Smooth muscle cell (in vitro differentiated cells): ENCODE measurements at regions not wholly inside any gene's neighbourhood (a gene's known extent, or its start where the extent isn't known, plus 50 kb on each side); places are given as distances from the start of the nearest gene placed in this dataset.
"Not testable (repeated sequence)": the region's sequence is repeated elsewhere in the genome, so short reads cannot be mapped to it uniquely, and the experiment has no call there.

Source experiments
- DNase-seq: peaks from one replicate; lab custom pipeline; 2025; ENCODE audit not compliant: unreplicated experiment; lab: John Stamatoyannopoulos, UW
- H2AFZ ChIP-seq: fragments of 200-600 bp; sonication (generic); 2 replicates; pipeline ENCODE4 v1.6.0; 2016; ENCODE audit warnings: antibody characterized with exemption, low read depth, mild to moderate bottlenecking
- H3F3A ChIP-seq: fragments of 200-600 bp; sonication (generic); 2 replicates; pipeline ENCODE4 v1.6.0; 2017; ENCODE audit warnings: antibody characterized with exemption, low read depth
- H3K27ac ChIP-seq: fragments of 200-600 bp; sonication (generic); 2 replicates; pipeline ENCODE4 v1.5.1; 2016; ENCODE audit warnings: low read depth, mild to moderate bottlenecking
- H3K27me3 ChIP-seq: fragments of 200-600 bp; sonication (generic); 2 replicates; pipeline ENCODE4 v1.6.1; 2016; ENCODE audit warnings: low read depth, mild to moderate bottlenecking
- H3K36me3 ChIP-seq: fragments of 200-600 bp; sonication (generic); 2 replicates; pipeline ENCODE4 v1.5.1; 2016; ENCODE audit warnings: low read depth
- H3K4me1 ChIP-seq: fragments of 200-600 bp; sonication (generic); 2 replicates; pipeline ENCODE4 v1.5.1; 2016; ENCODE audit warnings: low read depth
- H3K4me2 ChIP-seq: fragments of 200-600 bp; sonication (generic); 2 replicates; pipeline ENCODE4 v1.6.0; 2016; ENCODE audit warnings: mild to moderate bottlenecking
- H3K4me3 ChIP-seq: fragments of 200-600 bp; sonication (generic); 2 replicates; pipeline ENCODE4 v1.5.1; 2016; ENCODE audit warnings: mild to moderate bottlenecking
- H3K79me2 ChIP-seq: fragments of 200-600 bp; sonication (generic); 2 replicates; pipeline ENCODE4 v1.6.0; 2016; ENCODE audit warnings: low read depth, mild to moderate bottlenecking
- H3K9ac ChIP-seq: fragments of 200-600 bp; sonication (generic); 2 replicates; pipeline ENCODE4 v1.6.0; 2016; ENCODE audit warnings: low read depth
- H3K9me3 ChIP-seq: fragments of 200-600 bp; sonication (generic); replicated peaks from 2 replicates; pipeline ENCODE4 v1.5.1; 2016; ENCODE audit warnings: low read depth
- H4K20me1 ChIP-seq: fragments of 200-600 bp; sonication (generic); 2 replicates; pipeline ENCODE4 v1.6.0; 2016; ENCODE audit warnings: low read depth
- CTCF ChIP-seq: fragments of 200-600 bp; sonication (generic); IDR thresholded peaks from 2 replicates; pipeline ENCODE4 v1.5.1; 2017; ENCODE audit warnings: borderline replicate concordance, mild to moderate bottlenecking, antibody characterized with exemption; ENCODE audit not compliant: insufficient read depth, poor library complexity, severe bottlenecking
- WGBS: methylation state at CpG from one replicate; pipeline ENCODE4 v1.1.7; 2016; ENCODE audit warnings: low lambda C conversion rate; 5-methylcytosine and 5-hydroxymethylcytosine counted together

- no peaks in the 10 kb centered on the region for H3K27me3 ChIP-seq
- H3K27ac ChIP-seq: no peak overlapping the region
- no peaks in the 10 kb centered on the region for H3K36me3 ChIP-seq
- H2AFZ ChIP-seq: no peak overlapping the region
- H3K4me3 ChIP-seq: no peak overlapping the region
- TF ChIP-seq CTCF: no peak
- no peaks in the 10 kb centered on the region for H4K20me1 ChIP-seq
- no peaks in the 10 kb centered on the region for H3F3A ChIP-seq
- no peak for DNase-seq
- H3K9me3 ChIP-seq: peaks cover 4% of the 10 kb centered on the region
- H3K4me2 ChIP-seq: no peak overlapping the region
- H3K9ac ChIP-seq: no peak overlapping the region
- no peaks in the 10 kb centered on the region for H3K4me1 ChIP-seq
- no peaks in the 10 kb centered on the region for H3K79me2 ChIP-seq
- WGBS: 57% methylated on average over 4 of the region's 4 CpGs
These were observed 68.0 kb upstream of the ZNF157 start for GRCh38 chrX:47302396-47302795.

- WGBS: 65% methylated on average over 7 of the region's 7 CpGs
- not testable (repeated sequence) for DNase-seq, H4K20me1 ChIP-seq
These were observed 63.8 kb upstream of the ZNF157 start for GRCh38 chrX:47306471-47307023.

GRCh38 chrX:47311932-47312774, 58.2 kb upstream of the ZNF157 start:
- H3K36me3 ChIP-seq: no peaks in the 10 kb centered on the region
- no peak overlapping the region for H3K4me2 ChIP-seq
- no peak overlapping the region for H3K4me3 ChIP-seq
- H3F3A ChIP-seq: no peaks in the 10 kb centered on the region
- TF ChIP-seq CTCF: peak; percentile 26
- H3K27ac ChIP-seq: no peak overlapping the region
- 57% methylated on average over 19 of the region's 19 CpGs for WGBS
- no peaks in the 10 kb centered on the region for H3K27me3 ChIP-seq
- no peaks in the 10 kb centered on the region for H3K9me3 ChIP-seq
- no peak overlapping the region for H3K9ac ChIP-seq
- no peaks in the 10 kb centered on the region for H3K4me1 ChIP-seq
- H2AFZ ChIP-seq: no peak overlapping the region
- DNase-seq: no peak
- H3K79me2 ChIP-seq: no peaks in the 10 kb centered on the region
- H4K20me1 ChIP-seq: no peaks in the 10 kb centered on the region

More at GRCh38 chrX:47306471-47307023, 63.8 kb upstream of the ZNF157 start:
- not testable (repeated sequence) for H3K4me2 ChIP-seq, H3K9me3 ChIP-seq, H2AFZ ChIP-seq, H3K9ac ChIP-seq, H3K79me2 ChIP-seq, H3K27me3 ChIP-seq, H3K4me3 ChIP-seq, H3K4me1 ChIP-seq, H3K27ac ChIP-seq, H3F3A ChIP-seq, H3K36me3 ChIP-seq

- no peaks in the 10 kb centered on the region for H3F3A ChIP-seq
- WGBS: 71% methylated on average over 5 of the region's 5 CpGs
- H3K27me3 ChIP-seq: no peaks in the 10 kb centered on the region
These were observed 57.3 kb upstream of the ZNF157 start for GRCh38 chrX:47313056-47313455.

More at GRCh38 chrX:47313056-47313455, 57.3 kb upstream of the ZNF157 start:
- TF ChIP-seq CTCF: no peak
- H2AFZ ChIP-seq: no peak overlapping the region
- H3K9me3 ChIP-seq: no peaks in the 10 kb centered on the region
- H3K4me1 ChIP-seq: no peaks in the 10 kb centered on the region
- no peaks in the 10 kb centered on the region for H4K20me1 ChIP-seq
- H3K4me3 ChIP-seq: no peak overlapping the region
- H3K9ac ChIP-seq: no peak overlapping the region
- no peak for DNase-seq
- no peak overlapping the region for H3K27ac ChIP-seq
- no peaks in the 10 kb centered on the region for H3K79me2 ChIP-seq
- H3K4me2 ChIP-seq: no peak overlapping the region
- H3K36me3 ChIP-seq: no peaks in the 10 kb centered on the region
